Lower leg skin (tissue), 3 donors: ENCODE measurements at regions not wholly inside any gene's neighbourhood (a gene's known extent, or its start where the extent isn't known, plus 50 kb on each side); places are given as distances from the start of the nearest gene placed in this dataset.

ENCODE experiments used
- POLR2A ChIP-seq, 2 donors: fragments of 450-650 bp; IDR thresholded peaks; one replicate each; pipeline ENCODE4 v1.6.1; 2016 to 2017; ENCODE audit warnings: antibody characterized with exemption in 2 of 2, mild to moderate bottlenecking in 1 of 2, moderate library complexity in 1 of 2
- TF ChIP-seq, protein P1 (sequence below), 3 donors: fragments of 450-650 bp; IDR thresholded peaks; one replicate each; pipeline ENCODE4 v1.5.1; 2016; ENCODE audit warnings: antibody characterized with exemption in 3 of 3, mild to moderate bottlenecking in 3 of 3, moderate library complexity in 2 of 3

GRCh38 chr6:113202852-113203714, 654.1 kb upstream of the MARCKS start:
- TF ChIP-seq, protein P1, sequence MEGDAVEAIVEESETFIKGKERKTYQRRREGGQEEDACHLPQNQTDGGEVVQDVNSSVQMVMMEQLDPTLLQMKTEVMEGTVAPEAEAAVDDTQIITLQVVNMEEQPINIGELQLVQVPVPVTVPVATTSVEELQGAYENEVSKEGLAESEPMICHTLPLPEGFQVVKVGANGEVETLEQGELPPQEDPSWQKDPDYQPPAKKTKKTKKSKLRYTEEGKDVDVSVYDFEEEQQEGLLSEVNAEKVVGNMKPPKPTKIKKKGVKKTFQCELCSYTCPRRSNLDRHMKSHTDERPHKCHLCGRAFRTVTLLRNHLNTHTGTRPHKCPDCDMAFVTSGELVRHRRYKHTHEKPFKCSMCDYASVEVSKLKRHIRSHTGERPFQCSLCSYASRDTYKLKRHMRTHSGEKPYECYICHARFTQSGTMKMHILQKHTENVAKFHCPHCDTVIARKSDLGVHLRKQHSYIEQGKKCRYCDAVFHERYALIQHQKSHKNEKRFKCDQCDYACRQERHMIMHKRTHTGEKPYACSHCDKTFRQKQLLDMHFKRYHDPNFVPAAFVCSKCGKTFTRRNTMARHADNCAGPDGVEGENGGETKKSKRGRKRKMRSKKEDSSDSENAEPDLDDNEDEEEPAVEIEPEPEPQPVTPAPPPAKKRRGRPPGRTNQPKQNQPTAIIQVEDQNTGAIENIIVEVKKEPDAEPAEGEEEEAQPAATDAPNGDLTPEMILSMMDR (IDR thresholded peaks at IDR 0.05): no peak
- no peak for TF ChIP-seq POLR2A (IDR thresholded peaks at IDR 0.05)
